ENCODE measurements at regions not wholly inside any gene's neighbourhood (a gene's known extent, or its start where the extent isn't known, plus 50 kb on each side); places are given as distances from the start of the nearest gene placed in this dataset.

DNA sequence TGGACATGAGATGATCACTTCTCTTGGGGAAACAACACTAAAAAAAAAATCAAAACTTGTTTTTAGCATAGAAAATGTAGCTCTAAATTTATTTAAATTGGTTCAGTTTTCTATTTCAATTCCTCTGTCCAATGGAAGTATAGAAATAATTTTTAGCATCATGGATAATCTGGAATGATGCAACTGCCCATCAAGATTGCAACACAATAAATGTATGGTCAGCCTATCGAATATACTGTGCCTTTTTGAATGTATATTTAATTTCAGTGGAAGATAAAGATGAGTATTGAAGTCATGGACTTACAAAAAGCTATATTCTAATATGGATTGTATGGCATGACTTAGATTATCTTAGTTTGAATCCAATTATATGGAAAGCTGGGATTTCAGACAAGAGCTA, 906.7 kb downstream of the IGSF11 start:
- H3K4me1 ChIP-seq (ENCODE audit: control insufficient read depth in 5 of 5, insufficient read depth in 5 of 5, low read length in 5 of 5) = no peaks in the 10 kb centered on the region
- H3K36me3 ChIP-seq (ENCODE audit: control insufficient read depth in 4 of 4, insufficient read depth in 4 of 4, low read length in 4 of 4) = no peaks in the 10 kb centered on the region
- no peak for DNase-seq
- H3K9me3 ChIP-seq (ENCODE audit: control insufficient read depth in 4 of 4, insufficient read depth in 3 of 4, low read length in 3 of 4) = no peaks in the 10 kb centered on the region
- WGBS, 2 donors = 43 to 67% methylated on average over 1 of the region's 1 CpG
- no peak for ATAC-seq (ENCODE audit: insufficient read depth, low FRiP score)
- H3K27ac ChIP-seq (ENCODE audit: low read depth in 1 of 2, low read length in 1 of 2) = no peak overlapping the region
- no peaks in the 10 kb centered on the region for H3K27me3 ChIP-seq (ENCODE audit: control insufficient read depth in 3 of 3, insufficient read depth in 3 of 3, low read length in 2 of 3)
- no peak for TF ChIP-seq CTCF (IDR thresholded peaks at IDR 0.05; ENCODE audit: control extremely low read depth, extremely low read depth)
- H3K4me3 ChIP-seq = no peak overlapping the region
- H3K9ac ChIP-seq (ENCODE audit: insufficient read depth in 1 of 2, low read length in 2 of 2) = no peak overlapping the region

DNA sequence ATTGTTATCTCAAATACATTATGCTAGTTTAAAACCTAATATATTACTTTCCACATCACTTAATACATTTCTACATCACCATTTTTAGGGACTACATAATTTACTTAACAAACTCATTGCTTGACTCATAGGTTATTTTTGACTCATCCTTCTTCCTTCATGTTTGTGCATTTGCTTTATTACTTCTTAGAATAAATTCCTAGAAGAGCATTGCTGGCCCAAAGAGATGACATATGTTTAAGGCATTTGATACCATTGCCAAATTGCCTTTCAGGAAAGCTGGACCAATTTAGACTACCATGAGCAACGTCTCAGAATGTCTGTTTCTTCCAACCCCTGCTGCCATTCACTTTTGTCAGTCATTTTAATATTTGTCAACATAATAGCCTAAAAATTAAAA, 905.8 kb downstream of the IGSF11 start:
- ATAC-seq (ENCODE audit: insufficient read depth, low FRiP score) (no peak), DNase-seq (no peak)
- Histone ChIP-seq H3K9ac (ENCODE audit: insufficient read depth in 1 of 2, low read length in 2 of 2) (no peak overlapping the region), H3K9me3 (ENCODE audit: control insufficient read depth in 4 of 4, insufficient read depth in 3 of 4, low read length in 3 of 4) (no peaks in the 10 kb centered on the region), H3K4me3 (no peak overlapping the region), H3K4me1 (ENCODE audit: control insufficient read depth in 5 of 5, insufficient read depth in 5 of 5, low read length in 5 of 5) (no peaks in the 10 kb centered on the region), H3K27me3 (ENCODE audit: control insufficient read depth in 3 of 3, insufficient read depth in 3 of 3, low read length in 2 of 3) (no peaks in the 10 kb centered on the region), H3K36me3 (ENCODE audit: control insufficient read depth in 4 of 4, insufficient read depth in 4 of 4, low read length in 4 of 4) (no peaks in the 10 kb centered on the region), H3K27ac (ENCODE audit: low read depth in 1 of 2, low read length in 1 of 2) (no peak overlapping the region)
- WGBS, 2 donors = 30 to 40% methylated on average over 1 of the region's 1 CpG
- TF ChIP-seq CTCF (IDR thresholded peaks at IDR 0.05; ENCODE audit: control extremely low read depth, extremely low read depth) = no peak

- Histone ChIP-seq H3K4me3 (no peak overlapping the region), H3K27me3 (ENCODE audit: control insufficient read depth in 3 of 3, insufficient read depth in 3 of 3, low read length in 2 of 3) (no peaks in the 10 kb centered on the region), H3K36me3 (ENCODE audit: control insufficient read depth in 4 of 4, insufficient read depth in 4 of 4, low read length in 4 of 4) (no peaks in the 10 kb centered on the region), H3K4me1 (ENCODE audit: control insufficient read depth in 5 of 5, insufficient read depth in 5 of 5, low read length in 5 of 5) (no peaks in the 10 kb centered on the region), H3K9me3 (ENCODE audit: control insufficient read depth in 4 of 4, insufficient read depth in 3 of 4, low read length in 3 of 4) (peaks cover 0 to 8% (median 0%) of the 10 kb centered on the region in 4 donors), H3K9ac (ENCODE audit: insufficient read depth in 1 of 2, low read length in 2 of 2) (no peak overlapping the region), H3K27ac (ENCODE audit: low read depth in 1 of 2, low read length in 1 of 2) (no peak overlapping the region)
- DNase-seq (no peak), ATAC-seq (ENCODE audit: insufficient read depth, low FRiP score) (no peak)
- TF ChIP-seq CTCF (IDR thresholded peaks at IDR 0.05; ENCODE audit: control extremely low read depth, extremely low read depth) = no peak
- 60 to 70% methylated on average over 2 of the region's 2 CpGs for WGBS, 2 donors
These were observed 896.9 kb downstream of the IGSF11 start for GRCh38 chr3:118137778-118138177.

GRCh38 chr3:118144919-118145318, 889.7 kb downstream of the IGSF11 start:
- Histone ChIP-seq H3K4me1 (ENCODE audit: control insufficient read depth in 5 of 5, insufficient read depth in 5 of 5, low read length in 5 of 5) (no peaks in the 10 kb centered on the region), H3K4me3 (no peak overlapping the region), H3K27me3 (ENCODE audit: control insufficient read depth in 3 of 3, insufficient read depth in 3 of 3, low read length in 2 of 3) (no peaks in the 10 kb centered on the region), H3K36me3 (ENCODE audit: control insufficient read depth in 4 of 4, insufficient read depth in 4 of 4, low read length in 4 of 4) (no peaks in the 10 kb centered on the region), H3K9ac (ENCODE audit: insufficient read depth in 1 of 2, low read length in 2 of 2) (no peak overlapping the region), H3K9me3 (ENCODE audit: control insufficient read depth in 4 of 4, insufficient read depth in 3 of 4, low read length in 3 of 4) (peaks cover 0 to 12% (median 1%) of the 10 kb centered on the region in 4 donors), H3K27ac (ENCODE audit: low read depth in 1 of 2, low read length in 1 of 2) (no peak overlapping the region)
- no peak for TF ChIP-seq CTCF (IDR thresholded peaks at IDR 0.05; ENCODE audit: control extremely low read depth, extremely low read depth)
- 90 to 94% methylated on average over 4 of the region's 4 CpGs for WGBS, 2 donors
- DNase-seq (no peak), ATAC-seq (ENCODE audit: insufficient read depth, low FRiP score) (no peak)
